Dedifferentiated amniotic fluid mesenchymal stem cell (primary cell): ENCODE measurements at regions not wholly inside any gene's neighbourhood (a gene's known extent, or its start where the extent isn't known, plus 50 kb on each side); places are given as distances from the start of the nearest gene placed in this dataset.
A peak's percentile ranks its signal among the peaks of the same experiment; 100 is the strongest.
"Not testable (repeated sequence)": the region's sequence is repeated elsewhere in the genome, so short reads cannot be mapped to it uniquely, and the experiment has no call there.

Source experiments
- DNase-seq: peaks from one replicate; pipeline ENCODE4 v3.0.0-alpha.2; 2016; ENCODE audit errors: extremely low spot score

- no peak for DNase-seq
These were observed 106.4 kb upstream of the GRIA3 start for GRCh38 chrX:123077631-123078030.

- DNase-seq: no peak
These were observed 104.0 kb upstream of the GRIA3 start for GRCh38 chrX:123080065-123080464.

- no peak for DNase-seq
These were observed 102.3 kb upstream of the GRIA3 start for GRCh38 chrX:123081776-123082175.

GRCh38 chrX:123083924-123084323, 100.2 kb upstream of the GRIA3 start:
- DNase-seq: no peak

- DNase-seq: peak; percentile 28
These were observed 99.3 kb upstream of the GRIA3 start for GRCh38 chrX:123084797-123085196.

GRCh38 chrX:123085311-123085940, 98.7 kb upstream of the GRIA3 start:
- DNase-seq: no peak

GRCh38 chrX:123086768-123087167, 97.3 kb upstream of the GRIA3 start:
- DNase-seq: no peak

GRCh38 chrX:123087326-123087725, 96.8 kb upstream of the GRIA3 start:
- no peak for DNase-seq

GRCh38 chrX:123088331-123088730, 95.7 kb upstream of the GRIA3 start:
- DNase-seq: no peak

GRCh38 chrX:123088930-123089329, 95.1 kb upstream of the GRIA3 start:
- no peak for DNase-seq

GRCh38 chrX:123093792-123094191, 90.3 kb upstream of the GRIA3 start:
- no peak for DNase-seq

GRCh38 chrX:123108513-123109427, 75.3 kb upstream of the GRIA3 start:
- DNase-seq: no peak

- no peak for DNase-seq
These were observed 62.8 kb upstream of the GRIA3 start for GRCh38 chrX:123121241-123121640.

- not testable (repeated sequence) for DNase-seq
These were observed 54.3 kb upstream of the GRIA3 start for GRCh38 chrX:123129805-123130204.
